GM12872 (cell line): ENCODE measurements at regions not wholly inside any gene's neighbourhood (a gene's known extent, or its start where the extent isn't known, plus 50 kb on each side); places are given as distances from the start of the nearest gene placed in this dataset.

ENCODE experiments used
- CTCF ChIP-seq: IDR thresholded peaks from 3 replicates; pipeline ENCODE4 v1.5.1; 2011; ENCODE audit warnings: low read depth, mild to moderate bottlenecking, low read length, moderate library complexity; ENCODE audit not compliant: insufficient read depth

GRCh38 chr2:221103930-221104329 lies 468.2 kb downstream of the EPHA4 start:
- TF ChIP-seq CTCF = no peak

GRCh38 chr2:221104361-221104811 lies 467.7 kb downstream of the EPHA4 start:
- no peak for TF ChIP-seq CTCF

GRCh38 chr2:221106241-221106640 lies 465.9 kb downstream of the EPHA4 start:
- no peak for TF ChIP-seq CTCF

GRCh38 chr2:221107424-221107823 lies 464.7 kb downstream of the EPHA4 start:
- TF ChIP-seq CTCF = no peak

GRCh38 chr2:221109552-221109951 lies 462.6 kb downstream of the EPHA4 start:
- TF ChIP-seq CTCF = no peak

GRCh38 chr2:221111739-221112138 lies 460.4 kb downstream of the EPHA4 start:
- TF ChIP-seq CTCF = no peak

- TF ChIP-seq CTCF = no peak
Observed at GRCh38 chr2:221112744-221113143, 459.4 kb downstream of the EPHA4 start.

- no peak for TF ChIP-seq CTCF
Observed at GRCh38 chr2:221115944-221116343, 456.2 kb downstream of the EPHA4 start.
